Embryonic facial prominence (tissue), 1 donor: ENCODE measurements at regions not wholly inside any gene's neighbourhood (a gene's known extent, or its start where the extent isn't known, plus 50 kb on each side); places are given as distances from the start of the nearest gene placed in this dataset.
"Not testable (repeated sequence)": the region's sequence is repeated elsewhere in the genome, so short reads cannot be mapped to it uniquely, and the experiment has no call there.

ENCODE experiments used
- DNase-seq: peaks from one replicate; pipeline ENCODE4 v3.0.0-alpha.2; 2016; ENCODE audit errors: extremely low spot score

GRCh38 chr6:110558575-110558974 lies 82.2 kb upstream of the SLC22A16 start:
- DNase-seq: no peak

- DNase-seq: no peak
These were observed 80.8 kb upstream of the SLC22A16 start for GRCh38 chr6:110557199-110557598.

- no peak for DNase-seq
These were observed 80.1 kb upstream of the SLC22A16 start for GRCh38 chr6:110556317-110557110.

- DNase-seq: no peak
These were observed 78.6 kb upstream of the SLC22A16 start for GRCh38 chr6:110554966-110555460.

- no peak for DNase-seq
These were observed 78.0 kb upstream of the SLC22A16 start for GRCh38 chr6:110554441-110554840.

- no peak for DNase-seq
These were observed 76.7 kb upstream of the SLC22A16 start for GRCh38 chr6:110552901-110553641.

GRCh38 chr6:110552076-110552475 lies 75.7 kb upstream of the SLC22A16 start:
- no peak for DNase-seq

- no peak for DNase-seq
These were observed 74.7 kb upstream of the SLC22A16 start for GRCh38 chr6:110551088-110551487.

GRCh38 chr6:110550353-110550752 lies 73.9 kb upstream of the SLC22A16 start:
- DNase-seq: no peak

- no peak for DNase-seq
These were observed 72.9 kb upstream of the SLC22A16 start for GRCh38 chr6:110549277-110549676.

GRCh38 chr6:110548110-110548847 lies 71.9 kb upstream of the SLC22A16 start:
- no peak for DNase-seq

GRCh38 chr6:110547266-110547964 lies 71.0 kb upstream of the SLC22A16 start:
- DNase-seq: no peak

GRCh38 chr6:110545081-110545872 lies 68.9 kb upstream of the SLC22A16 start:
- DNase-seq: no peak

- no peak for DNase-seq
These were observed 68.1 kb upstream of the SLC22A16 start for GRCh38 chr6:110544472-110544871.

- no peak for DNase-seq
These were observed 66.7 kb upstream of the SLC22A16 start for GRCh38 chr6:110543106-110543505.

- no peak for DNase-seq
These were observed 66.1 kb upstream of the SLC22A16 start for GRCh38 chr6:110542311-110543024.

GRCh38 chr6:110541701-110542309 lies 65.4 kb upstream of the SLC22A16 start:
- DNase-seq: no peak

- DNase-seq: not testable (repeated sequence)
These were observed 63.0 kb upstream of the SLC22A16 start for GRCh38 chr6:110539277-110540019.
